GM18873 (cell line): ENCODE measurements at regions not wholly inside any gene's neighbourhood (a gene's known extent, or its start where the extent isn't known, plus 50 kb on each side); places are given as distances from the start of the nearest gene placed in this dataset.

Source experiments
- ATAC-seq: cut with Tn5 transposase; IDR thresholded peaks from one replicate; pipeline ENCODE4 v1.9.1; 2021; ENCODE audit warnings: mild to moderate bottlenecking, moderate library complexity, moderate number of reproducible peaks; ENCODE audit not compliant: unreplicated experiment, low FRiP score

- ATAC-seq, result no peak
These were observed 59.9 kb upstream of the IL2 start for GRCh38 chr4:122516376-122516775.

DNA sequence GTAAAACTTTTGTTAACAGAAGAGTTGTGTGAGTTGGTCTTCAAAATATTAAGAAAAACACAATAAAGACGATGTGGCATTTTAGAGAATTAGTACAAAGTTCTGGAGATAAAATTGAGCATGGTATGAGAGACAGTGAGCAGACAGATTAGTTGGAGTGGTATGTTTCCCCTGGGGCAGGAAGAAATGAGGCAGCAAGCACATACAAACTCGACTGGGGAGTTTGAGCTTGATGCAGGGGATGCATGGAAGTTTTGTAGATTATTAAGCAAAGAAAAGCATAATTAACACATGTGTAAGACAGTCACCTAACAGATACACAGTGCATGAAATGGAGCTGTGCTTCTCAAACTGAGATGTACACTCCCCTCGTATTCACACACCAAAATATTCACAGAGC, 58.1 kb upstream of the IL2 start:
- ATAC-seq, result no peak

- ATAC-seq, result no peak
These were observed 55.9 kb upstream of the IL2 start for GRCh38 chr4:122512430-122512829.

DNA sequence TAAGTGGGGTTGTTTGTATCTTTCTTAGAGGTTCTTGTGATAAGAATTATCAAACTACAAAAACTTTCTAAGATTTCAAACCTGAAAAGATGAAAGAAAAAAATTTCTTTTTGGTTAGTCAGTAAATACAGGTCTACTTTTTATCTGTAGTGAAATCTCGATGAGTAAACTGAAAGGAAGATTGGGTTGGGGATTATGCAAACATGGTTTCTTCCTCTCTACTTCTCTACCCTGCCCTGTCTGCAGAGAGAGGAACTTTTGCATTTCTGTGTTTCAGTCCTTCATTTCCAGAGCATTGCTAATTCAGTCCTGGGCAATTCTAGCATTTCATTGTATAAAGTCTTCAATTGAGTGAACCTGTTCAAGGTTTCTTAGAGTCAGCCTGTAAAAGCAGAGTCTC, 51.6 kb upstream of the IL2 start:
- no peak for ATAC-seq
